22Rv1 (cell line): ENCODE measurements at regions not wholly inside any gene's neighbourhood (a gene's known extent, or its start where the extent isn't known, plus 50 kb on each side); places are given as distances from the start of the nearest gene placed in this dataset.

ENCODE experiments used
- H3K27ac ChIP-seq: fragments of 450-650 bp; 2 replicates; pipeline ENCODE4 v1.5.1; 2017
- ZFX ChIP-seq: fragments of 450-650 bp; IDR thresholded peaks from 2 replicates; pipeline ENCODE4 v1.6.1; 2017; ENCODE audit warnings: antibody characterized with exemption, borderline replicate concordance
- TF ChIP-seq, protein P1 (sequence below): fragments of 450-650 bp; IDR thresholded peaks from 2 replicates; pipeline ENCODE4 v1.5.1; 2017; ENCODE audit warnings: mild to moderate bottlenecking

DNA sequence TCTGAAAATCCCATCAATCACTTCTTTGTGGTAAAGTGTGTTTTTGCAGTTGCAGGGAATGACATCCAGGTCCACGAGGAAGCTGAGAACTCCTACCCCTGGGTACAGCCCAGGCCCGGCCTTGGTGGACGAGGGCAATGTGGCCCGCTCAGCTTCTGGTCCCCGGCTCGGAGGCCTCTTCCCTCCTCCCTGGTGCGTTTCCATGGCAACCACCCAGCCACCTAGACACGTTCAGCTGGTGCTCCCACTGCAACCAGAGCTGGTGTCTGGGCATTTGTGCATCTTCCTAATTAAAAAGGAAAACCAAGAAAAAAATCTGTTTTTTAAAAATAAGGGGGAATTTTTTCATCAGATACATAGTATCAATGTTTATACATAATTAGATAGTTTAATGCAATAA, 603.6 kb upstream of the SALL3 start:
- TF ChIP-seq ZFX: no peak
- no peak overlapping the region for H3K27ac ChIP-seq

DNA sequence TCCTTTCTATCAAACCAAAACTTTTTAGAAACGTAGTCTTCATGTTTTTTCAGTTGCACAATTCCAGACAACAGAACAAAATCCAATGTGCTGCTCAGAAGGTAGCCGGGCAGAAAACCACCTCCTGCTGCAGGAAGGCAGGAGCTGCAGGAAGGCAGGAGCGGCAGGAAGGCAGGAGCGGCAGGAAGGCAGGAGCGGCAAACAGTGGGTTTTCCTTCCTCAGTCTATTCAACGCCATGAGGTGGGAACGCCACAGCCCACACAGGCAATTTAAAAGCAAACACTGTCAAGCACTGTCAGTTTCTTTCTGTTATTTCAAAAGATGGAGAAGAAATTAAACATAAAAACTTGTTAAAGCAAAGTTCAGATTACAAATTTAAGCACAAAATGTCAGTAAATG, 601.2 kb upstream of the SALL3 start:
- TF ChIP-seq, protein P1, sequence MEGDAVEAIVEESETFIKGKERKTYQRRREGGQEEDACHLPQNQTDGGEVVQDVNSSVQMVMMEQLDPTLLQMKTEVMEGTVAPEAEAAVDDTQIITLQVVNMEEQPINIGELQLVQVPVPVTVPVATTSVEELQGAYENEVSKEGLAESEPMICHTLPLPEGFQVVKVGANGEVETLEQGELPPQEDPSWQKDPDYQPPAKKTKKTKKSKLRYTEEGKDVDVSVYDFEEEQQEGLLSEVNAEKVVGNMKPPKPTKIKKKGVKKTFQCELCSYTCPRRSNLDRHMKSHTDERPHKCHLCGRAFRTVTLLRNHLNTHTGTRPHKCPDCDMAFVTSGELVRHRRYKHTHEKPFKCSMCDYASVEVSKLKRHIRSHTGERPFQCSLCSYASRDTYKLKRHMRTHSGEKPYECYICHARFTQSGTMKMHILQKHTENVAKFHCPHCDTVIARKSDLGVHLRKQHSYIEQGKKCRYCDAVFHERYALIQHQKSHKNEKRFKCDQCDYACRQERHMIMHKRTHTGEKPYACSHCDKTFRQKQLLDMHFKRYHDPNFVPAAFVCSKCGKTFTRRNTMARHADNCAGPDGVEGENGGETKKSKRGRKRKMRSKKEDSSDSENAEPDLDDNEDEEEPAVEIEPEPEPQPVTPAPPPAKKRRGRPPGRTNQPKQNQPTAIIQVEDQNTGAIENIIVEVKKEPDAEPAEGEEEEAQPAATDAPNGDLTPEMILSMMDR: no peak
- TF ChIP-seq ZFX: no peak
- H3K27ac ChIP-seq: no peak overlapping the region

DNA sequence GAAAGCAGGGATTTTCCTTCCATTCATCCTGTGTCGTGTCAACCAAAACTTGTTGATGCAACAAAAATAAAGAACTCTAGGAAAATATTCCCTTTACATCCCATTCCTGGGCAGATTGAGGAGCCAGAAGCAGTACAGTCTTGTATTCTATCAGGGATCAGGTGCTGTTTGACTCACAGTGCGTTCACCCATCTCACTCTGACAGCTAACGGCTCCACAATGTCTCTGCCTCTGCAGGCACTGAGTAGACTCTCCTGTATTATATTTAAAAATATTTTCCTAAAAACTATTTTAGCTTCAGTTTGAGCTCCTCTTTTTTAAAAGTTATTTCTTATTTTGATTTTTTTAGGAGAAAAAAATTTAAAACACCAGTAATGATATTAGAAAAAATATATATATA, 600.6 kb upstream of the SALL3 start:
- TF ChIP-seq, protein P1: no peak
- no peak for TF ChIP-seq ZFX

DNA sequence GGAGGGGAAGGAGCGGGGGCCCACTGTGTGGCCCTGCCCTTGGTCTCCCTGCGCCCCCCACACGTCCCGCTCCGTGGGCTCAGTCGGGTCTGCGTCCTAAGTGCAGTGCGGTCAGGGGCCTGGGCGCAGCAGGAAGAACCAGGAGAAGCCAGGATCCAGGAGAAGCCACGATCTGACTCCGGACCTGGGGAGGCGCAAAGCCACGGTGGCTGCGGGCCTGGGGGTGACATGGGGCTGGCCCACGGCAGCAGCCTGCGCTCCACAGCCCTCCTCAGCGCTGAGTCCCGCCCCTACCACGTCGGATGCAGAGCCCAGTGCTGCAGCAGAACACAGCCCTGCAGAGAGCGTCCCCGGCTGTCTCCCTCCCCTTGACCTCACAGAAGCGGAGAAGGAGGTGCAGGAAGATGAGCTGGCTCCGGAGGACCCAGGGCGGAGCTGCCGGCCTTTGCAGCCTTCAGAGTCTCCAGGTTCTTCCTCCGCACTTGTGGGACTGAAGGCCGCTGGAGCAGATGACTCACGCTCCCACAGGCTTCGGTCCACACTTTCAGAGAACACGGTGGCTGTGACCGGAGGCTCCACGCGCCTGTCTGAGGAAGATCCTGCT, 589.2 kb upstream of the SALL3 start:
- no peak overlapping the region for H3K27ac ChIP-seq
- no peak for TF ChIP-seq ZFX
- TF ChIP-seq, protein P1: no peak

More for the DNA sequence above, 600.6 kb upstream of the SALL3 start:
- no peak overlapping the region for H3K27ac ChIP-seq

- H3K27ac ChIP-seq: no peak overlapping the region
- TF ChIP-seq, protein P1: no peak
- TF ChIP-seq ZFX: no peak
Observed at GRCh38 chr18:78390952-78391348, 588.7 kb upstream of the SALL3 start.

DNA sequence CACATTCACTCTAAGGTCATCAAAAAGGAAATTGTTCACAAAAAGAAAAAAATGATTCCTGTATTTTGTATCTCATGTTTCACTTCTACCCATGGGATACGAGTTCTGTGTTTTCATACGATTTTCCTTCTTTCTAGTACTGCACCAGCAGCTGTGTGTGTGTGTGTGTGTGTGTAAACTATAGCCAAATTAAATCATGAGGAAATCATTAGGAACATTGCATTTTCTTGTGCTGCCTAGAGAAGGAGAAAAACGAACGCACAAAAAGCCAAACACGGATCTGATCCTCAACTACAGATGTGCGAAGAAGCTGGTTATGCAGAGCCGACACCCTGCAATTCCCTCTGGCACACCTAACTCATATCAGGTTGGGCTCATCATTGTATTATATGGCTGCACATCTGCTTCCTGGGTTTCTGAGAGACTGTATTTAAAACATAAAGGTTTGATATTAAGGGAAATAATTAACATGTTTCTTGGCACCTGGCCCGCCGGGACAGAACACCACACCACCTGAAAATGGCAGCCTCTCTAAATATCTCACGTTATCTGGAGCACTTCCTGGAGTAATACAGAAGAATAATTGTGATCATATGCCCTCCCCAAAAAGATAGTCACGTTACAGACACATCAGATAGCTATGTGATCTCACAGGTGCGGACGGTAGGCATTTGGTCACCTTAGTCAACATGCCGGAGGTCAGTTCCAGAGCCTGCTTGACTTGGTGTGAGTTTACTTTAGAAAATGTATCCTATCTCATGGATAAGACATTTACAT, 586.3 kb upstream of the SALL3 start:
- no peak overlapping the region for H3K27ac ChIP-seq
- TF ChIP-seq, protein P1: no peak
- TF ChIP-seq ZFX: no peak

DNA sequence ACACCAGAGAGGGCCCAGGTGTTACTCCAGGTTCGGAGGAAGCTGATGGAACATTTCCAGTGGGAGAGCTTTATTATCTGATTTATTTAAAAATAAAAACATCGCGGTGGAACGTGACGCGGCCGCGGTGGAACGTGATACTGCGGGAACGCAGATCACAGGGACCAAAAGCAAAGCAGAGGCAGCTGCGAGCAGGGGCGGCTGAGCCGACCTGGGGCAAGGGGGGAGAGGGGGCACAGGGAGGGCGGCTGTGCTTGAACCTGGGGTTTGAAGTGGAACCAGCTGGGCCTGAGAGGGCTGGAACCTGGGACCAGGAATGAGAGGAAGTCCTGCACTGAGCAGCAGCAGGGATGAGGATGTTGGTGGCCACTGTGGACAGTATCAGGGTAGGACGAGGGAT, 583.5 kb upstream of the SALL3 start:
- no peak overlapping the region for H3K27ac ChIP-seq
- TF ChIP-seq, protein P1: no peak
- TF ChIP-seq ZFX: no peak
